Neuronal stem cell (in vitro differentiated cells): ENCODE measurements at regions not wholly inside any gene's neighbourhood (a gene's known extent, or its start where the extent isn't known, plus 50 kb on each side); places are given as distances from the start of the nearest gene placed in this dataset.

Source experiments
- DNase-seq: peaks from one replicate; pipeline ENCODE4 v3.0.0-alpha.2; 2013; ENCODE audit warnings: low spot score
- H2AFZ ChIP-seq: one replicate; pipeline ENCODE4 v1.6.1; 2013; ENCODE audit warnings: mild to moderate bottlenecking, low read length, inconsistent platforms
- H2AK5ac ChIP-seq: 2 replicates; pipeline ENCODE4 v1.6.1; 2013; ENCODE audit warnings: low read depth, mild to moderate bottlenecking, inconsistent platforms, low read length, moderate library complexity, mixed read lengths
- H2BK120ac ChIP-seq: 2 replicates; pipeline ENCODE4 v1.6.1; 2013; ENCODE audit warnings: low read depth, mild to moderate bottlenecking, inconsistent platforms, low read length, moderate library complexity, mixed read lengths
- H2BK12ac ChIP-seq: one replicate; pipeline ENCODE4 v1.6.1; 2013; ENCODE audit warnings: low read length, inconsistent platforms
- H2BK15ac ChIP-seq: 2 replicates; pipeline ENCODE4 v1.6.1; 2013; ENCODE audit warnings: mild to moderate bottlenecking, low read length, inconsistent platforms, mixed read lengths
- H2BK5ac ChIP-seq: one replicate; pipeline ENCODE4 v1.6.1; 2013; ENCODE audit warnings: inconsistent platforms, mild to moderate bottlenecking, low read length, moderate library complexity
- H3K14ac ChIP-seq: one replicate; pipeline ENCODE4 v1.6.1; 2013; ENCODE audit warnings: low read length, inconsistent platforms
- H3K18ac ChIP-seq: 2 replicates; pipeline ENCODE4 v1.6.1; 2013; ENCODE audit warnings: low read length, inconsistent platforms
- H3K23ac ChIP-seq: 2 replicates; pipeline ENCODE4 v1.6.1; 2013; ENCODE audit warnings: low read depth, mild to moderate bottlenecking, mixed read lengths, low read length, inconsistent platforms; ENCODE audit not compliant: poor library complexity
- H3K27ac ChIP-seq: replicated peaks from 3 replicates; pipeline ENCODE4 v1.5.1; 2013; ENCODE audit warnings: low read length, inconsistent platforms
- H3K27me3 ChIP-seq, 3 experiments: 2 replicates each; pipeline ENCODE4 v1.6.1; 2013; ENCODE audit warnings: low read length in 3 of 3, mild to moderate bottlenecking in 2 of 3, inconsistent platforms in 1 of 3, low read depth in 1 of 3, mixed read lengths in 1 of 3, moderate library complexity in 1 of 3; ENCODE audit not compliant: control insufficient read depth in 3 of 3, insufficient read depth in 3 of 3
- H3K36me3 ChIP-seq, 2 donors: replicated peaks in 1 of 2; 2 replicates each; pipeline ENCODE4 v1.6.1; 2013; ENCODE audit warnings: low read length in 2 of 2; ENCODE audit not compliant: control insufficient read depth in 2 of 2, insufficient read depth in 2 of 2
- H3K4ac ChIP-seq: 2 replicates; pipeline ENCODE4 v1.6.1; 2013; ENCODE audit warnings: inconsistent platforms, mild to moderate bottlenecking, low read length, moderate library complexity
- H3K4me1 ChIP-seq, 2 donors: 1 replicate in 1 of 2; 2 replicates in 1 of 2; pipeline ENCODE4 v1.6.1; 2013; ENCODE audit warnings: low read length in 2 of 2, low read depth in 1 of 2; ENCODE audit not compliant: control insufficient read depth in 2 of 2, insufficient read depth in 1 of 2
- H3K4me2 ChIP-seq: one replicate; pipeline ENCODE4 v1.6.1; 2013; ENCODE audit warnings: mild to moderate bottlenecking, low read length, inconsistent platforms; ENCODE audit not compliant: insufficient read depth, poor library complexity, severe bottlenecking
- H3K4me3 ChIP-seq, 2 donors: 2 replicates each; pipeline ENCODE4 v1.5.1; 2013; ENCODE audit warnings: low read length in 2 of 2, mild to moderate bottlenecking in 2 of 2, inconsistent platforms in 1 of 2, moderate library complexity in 1 of 2
- H3K79me1 ChIP-seq: one replicate; pipeline ENCODE4 v1.6.1; 2013; ENCODE audit warnings: low read depth, mild to moderate bottlenecking, inconsistent platforms, low read length, moderate library complexity
- H3K9ac ChIP-seq: one replicate; pipeline ENCODE4 v1.6.1; 2013; ENCODE audit warnings: mild to moderate bottlenecking, low read depth, low read length, inconsistent platforms; ENCODE audit not compliant: poor library complexity
- H3K9me3 ChIP-seq, 2 donors: replicated peaks in 1 of 2; 2 replicates each; pipeline versions ENCODE3 to v1.6.1; 2013; ENCODE audit warnings: low read length in 2 of 2, mild to moderate bottlenecking in 2 of 2, inconsistent platforms in 1 of 2, low read depth in 1 of 2, mixed read lengths in 1 of 2, moderate library complexity in 1 of 2; ENCODE audit not compliant: control insufficient read depth in 2 of 2, insufficient read depth in 1 of 2
- H4K8ac ChIP-seq: one replicate; pipeline ENCODE4 v1.6.1; 2013; ENCODE audit warnings: low read depth, mild to moderate bottlenecking, inconsistent platforms, low read length, moderate library complexity
- H4K91ac ChIP-seq: one replicate; pipeline ENCODE4 v1.6.1; 2013; ENCODE audit warnings: low read length, low read depth, mild to moderate bottlenecking, inconsistent platforms; ENCODE audit not compliant: poor library complexity
- WGBS, 2 donors: extraction: QIAGEN DNeasy Blood & Tissue Kit; methylation state at CpG; one replicate each; pipeline ENCODE4 v1.1.7; 2013; ENCODE audit warnings: missing lambda C conversion rate in 2 of 2, mixed read lengths in 1 of 2; ENCODE audit not compliant: insufficient read length in 2 of 2, insufficient replicate concordance in 1 of 2; ENCODE audit errors: extremely low coverage in 2 of 2; 5-methylcytosine and 5-hydroxymethylcytosine counted together

DNA sequence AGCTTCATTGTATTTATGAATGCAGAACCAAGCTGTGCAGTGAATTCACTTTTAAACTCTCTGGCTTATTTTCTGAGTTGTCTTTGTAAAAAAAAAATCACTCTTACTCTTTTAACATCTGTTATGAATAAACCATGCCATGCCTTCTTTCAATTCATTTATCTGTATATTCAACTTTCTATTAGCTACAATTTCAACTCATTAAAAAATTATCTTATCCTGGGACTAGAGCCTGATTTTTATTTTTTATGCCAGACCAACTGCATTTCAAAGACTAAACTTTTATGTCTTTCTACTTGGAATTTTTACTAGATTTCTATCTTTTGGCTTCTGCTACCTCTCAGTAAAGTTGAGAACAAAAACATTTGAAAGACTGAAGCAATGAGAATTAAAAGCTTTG lies 342.7 kb downstream of the DEPDC1B start:
- Histone ChIP-seq H3K27ac (no peak overlapping the region), H3K4me1 (peaks cover 0 to 2% of the 10 kb centered on the region in 2 donors), H2AFZ (no peak overlapping the region), H4K91ac (no peak overlapping the region), H2BK12ac (no peak overlapping the region), H3K14ac (no peak overlapping the region), H3K9ac (no peak overlapping the region), H2BK15ac (no peak overlapping the region), H2BK5ac (no peak overlapping the region), H3K4me3 (no peak overlapping the region), H3K36me3 (no peaks in the 10 kb centered on the region), H3K27me3 (no peaks in the 10 kb centered on the region), H3K79me1 (no peaks in the 10 kb centered on the region), H2AK5ac (no peak overlapping the region), H3K4me2 (no peak overlapping the region), H3K9me3 (peaks cover 0 to 1% of the 10 kb centered on the region in 2 donors), H4K8ac (no peak overlapping the region), H3K23ac (no peak overlapping the region), H2BK120ac (no peak overlapping the region), H3K18ac (no peak overlapping the region), H3K4ac (no peak overlapping the region)
- DNase-seq = no peak

DNA sequence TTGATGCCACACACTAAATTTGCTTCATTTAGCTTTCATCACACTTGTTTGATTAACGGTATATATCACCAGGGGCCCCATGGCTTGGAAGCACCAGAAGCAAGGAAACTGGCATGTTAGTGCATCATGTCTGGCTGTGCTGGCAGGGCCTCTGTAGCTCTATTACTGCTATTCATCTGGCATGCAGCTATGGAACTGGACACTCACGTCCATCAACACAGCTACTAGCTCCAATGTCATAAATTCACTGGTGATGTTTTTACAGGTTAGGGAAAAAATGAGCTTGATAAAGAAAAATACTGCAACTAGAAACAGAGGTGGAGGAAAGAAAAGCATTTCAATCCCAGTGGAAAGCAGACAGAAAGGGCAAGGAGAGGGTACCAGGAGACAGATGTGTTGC lies 343.2 kb downstream of the DEPDC1B start:
- H3K14ac ChIP-seq = no peak overlapping the region
- no peak overlapping the region for H2AK5ac ChIP-seq
- no peak overlapping the region for H2AFZ ChIP-seq
- H4K91ac ChIP-seq = no peak overlapping the region
- H3K27me3 ChIP-seq = no peaks in the 10 kb centered on the region
- no peak overlapping the region for H3K18ac ChIP-seq
- no peak overlapping the region for H3K23ac ChIP-seq
- no peak overlapping the region for H3K4me2 ChIP-seq
- no peak overlapping the region for H2BK5ac ChIP-seq
- no peak for DNase-seq
- WGBS, 2 donors = no CpG with 5 or more reads among the region's 2 CpGs
- no peak overlapping the region for H3K27ac ChIP-seq
- H3K4me1 ChIP-seq = peaks cover 0 to 2% of the 10 kb centered on the region in 2 donors
- no peak overlapping the region for H2BK120ac ChIP-seq
- no peak overlapping the region for H3K9ac ChIP-seq
- H3K36me3 ChIP-seq = no peaks in the 10 kb centered on the region
- H2BK12ac ChIP-seq = no peak overlapping the region
- no peaks in the 10 kb centered on the region for H3K79me1 ChIP-seq
- no peak overlapping the region for H2BK15ac ChIP-seq
- H3K4ac ChIP-seq = no peak overlapping the region
- no peak overlapping the region for H4K8ac ChIP-seq
- no peak overlapping the region for H3K4me3 ChIP-seq
- H3K9me3 ChIP-seq = peaks cover 0 to 1% of the 10 kb centered on the region in 2 donors

DNA sequence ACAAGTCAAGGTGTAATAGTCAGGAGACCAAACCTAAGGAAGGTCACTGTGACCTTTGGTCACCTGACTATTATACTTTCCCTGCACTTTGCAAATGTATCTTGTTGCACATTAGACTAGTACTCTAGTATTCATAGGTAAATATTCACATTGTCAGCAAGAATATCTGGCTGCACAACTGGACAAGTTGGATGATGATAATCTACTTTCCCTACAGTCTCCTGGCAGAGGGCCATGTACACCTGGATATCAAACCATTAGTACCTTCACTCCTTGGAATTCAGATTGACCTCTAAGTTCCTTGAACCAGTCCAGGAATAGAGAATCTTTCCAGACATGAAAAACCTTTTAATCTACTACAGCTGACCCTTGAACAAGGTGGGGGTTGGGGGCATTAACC lies 344.8 kb downstream of the DEPDC1B start:
- Histone ChIP-seq H2BK120ac (no peak overlapping the region), H3K9ac (no peak overlapping the region), H2BK15ac (no peak overlapping the region)

DNA sequence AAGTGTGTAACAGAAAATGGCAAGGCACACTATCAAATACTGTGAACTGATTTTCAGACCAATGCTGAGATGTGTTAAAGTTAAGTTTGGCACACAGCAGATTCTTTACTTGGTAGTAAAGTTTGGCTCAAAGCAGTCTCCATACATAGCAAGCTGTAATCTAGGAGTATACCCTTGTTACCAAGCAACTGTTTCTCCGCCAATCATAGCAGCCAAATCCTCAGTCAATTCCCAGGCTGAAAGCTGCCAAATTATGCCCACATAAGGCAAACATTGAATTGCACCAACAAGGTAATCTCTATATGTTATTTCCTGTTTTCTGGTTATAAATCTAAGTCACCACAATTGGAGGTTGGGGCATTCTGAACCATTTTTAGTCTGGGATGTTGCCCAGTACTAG lies 345.7 kb downstream of the DEPDC1B start:
- no CpG with 5 or more reads among the region's 1 CpG for WGBS, 2 donors
- Histone ChIP-seq H2BK120ac (no peak overlapping the region), H3K4me1 (peaks cover 0 to 2% of the 10 kb centered on the region in 2 donors), H3K36me3 (no peaks in the 10 kb centered on the region), H3K14ac (no peak overlapping the region), H4K8ac (no peak overlapping the region), H3K23ac (no peak overlapping the region), H3K18ac (no peak overlapping the region), H2AFZ (no peak overlapping the region), H3K9ac (no peak overlapping the region), H3K4ac (no peak overlapping the region), H4K91ac (no peak overlapping the region), H2BK12ac (no peak overlapping the region), H2BK15ac (no peak overlapping the region), H2BK5ac (no peak overlapping the region), H3K27ac (no peak overlapping the region), H2AK5ac (no peak overlapping the region), H3K27me3 (no peaks in the 10 kb centered on the region), H3K9me3 (no peaks in the 10 kb centered on the region), H3K4me3 (no peak overlapping the region), H3K4me2 (no peak overlapping the region), H3K79me1 (no peaks in the 10 kb centered on the region)
- no peak for DNase-seq

More for the DNA sequence above, 344.8 kb downstream of the DEPDC1B start:
- no peak overlapping the region for H3K27ac ChIP-seq
- H2BK12ac ChIP-seq = no peak overlapping the region
- H4K8ac ChIP-seq = no peak overlapping the region
- no peak for DNase-seq
- no peak overlapping the region for H3K4me3 ChIP-seq
- no peak overlapping the region for H3K18ac ChIP-seq
- H3K4me1 ChIP-seq = peaks cover 0 to 2% of the 10 kb centered on the region in 2 donors
- no peaks in the 10 kb centered on the region for H3K9me3 ChIP-seq
- H3K27me3 ChIP-seq = no peaks in the 10 kb centered on the region
- no peak overlapping the region for H3K4me2 ChIP-seq
- H4K91ac ChIP-seq = no peak overlapping the region
- no peak overlapping the region for H2BK5ac ChIP-seq
- H3K4ac ChIP-seq = no peak overlapping the region
- H3K23ac ChIP-seq = no peak overlapping the region
- H3K36me3 ChIP-seq = no peaks in the 10 kb centered on the region
- H3K14ac ChIP-seq = no peak overlapping the region
- H2AK5ac ChIP-seq = no peak overlapping the region
- no peaks in the 10 kb centered on the region for H3K79me1 ChIP-seq
- no peak overlapping the region for H2AFZ ChIP-seq
